ENCODE measurements at regions not wholly inside any gene's neighbourhood (a gene's known extent, or its start where the extent isn't known, plus 50 kb on each side); places are given as distances from the start of the nearest gene placed in this dataset.
A peak's percentile ranks its signal among the peaks of the same experiment; 100 is the strongest.
"Not testable (repeated sequence)": the region's sequence is repeated elsewhere in the genome, so short reads cannot be mapped to it uniquely, and the experiment has no call there.

DNA sequence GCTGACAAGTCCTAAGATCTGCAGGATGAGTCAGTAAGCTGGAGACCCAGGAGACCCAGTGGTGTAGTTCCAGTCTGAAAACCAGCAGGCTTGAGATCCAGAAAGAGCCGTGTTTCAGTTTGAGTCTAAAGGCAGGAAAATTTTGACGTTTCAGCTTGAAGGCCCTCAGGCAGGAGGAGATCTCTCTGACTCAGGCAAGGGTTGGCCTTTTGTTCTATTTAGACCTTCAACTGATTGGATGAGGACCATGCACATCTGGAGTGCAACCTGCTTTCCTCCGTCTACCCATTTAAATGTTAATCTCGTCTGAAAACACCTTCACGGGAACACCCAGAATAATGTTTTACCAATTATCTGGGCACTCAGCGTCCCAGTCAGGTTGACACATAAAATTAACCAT lies 69.5 kb downstream of the NPIPA7 start:
- not testable (repeated sequence) for H3K27ac ChIP-seq; DNase-seq (ENCODE audit: low read depth, low spot score)

DNA sequence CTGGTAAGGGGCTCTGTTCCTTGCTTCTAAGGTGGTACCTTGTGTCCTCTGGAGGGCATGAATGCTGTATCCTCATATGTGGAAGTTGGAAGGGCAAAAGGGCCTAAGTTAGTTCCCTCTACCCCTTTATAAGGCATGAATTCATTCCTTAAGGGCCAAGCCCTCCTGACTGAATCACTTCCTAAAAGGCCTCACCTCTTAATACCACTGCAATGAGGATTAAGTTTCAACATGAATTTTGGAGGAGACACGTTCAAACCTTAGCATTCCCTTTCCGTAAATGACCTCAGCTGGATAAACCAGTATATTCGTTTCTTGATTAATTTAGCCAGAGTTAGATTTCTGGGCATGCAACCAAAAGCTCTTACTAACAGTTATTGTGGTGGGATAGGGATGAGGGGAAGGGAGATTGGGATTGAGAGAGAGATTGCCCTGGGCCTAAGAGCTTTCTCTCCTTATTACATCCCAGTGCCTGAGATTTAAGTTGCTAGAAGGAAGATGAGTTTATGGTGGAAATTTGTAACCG lies 70.8 kb downstream of the NPIPA7 start:
- H3K27ac ChIP-seq = peak overlapping the region; percentile 37
- DNase-seq (ENCODE audit: low read depth, low spot score) = peak; percentile 46

DNA sequence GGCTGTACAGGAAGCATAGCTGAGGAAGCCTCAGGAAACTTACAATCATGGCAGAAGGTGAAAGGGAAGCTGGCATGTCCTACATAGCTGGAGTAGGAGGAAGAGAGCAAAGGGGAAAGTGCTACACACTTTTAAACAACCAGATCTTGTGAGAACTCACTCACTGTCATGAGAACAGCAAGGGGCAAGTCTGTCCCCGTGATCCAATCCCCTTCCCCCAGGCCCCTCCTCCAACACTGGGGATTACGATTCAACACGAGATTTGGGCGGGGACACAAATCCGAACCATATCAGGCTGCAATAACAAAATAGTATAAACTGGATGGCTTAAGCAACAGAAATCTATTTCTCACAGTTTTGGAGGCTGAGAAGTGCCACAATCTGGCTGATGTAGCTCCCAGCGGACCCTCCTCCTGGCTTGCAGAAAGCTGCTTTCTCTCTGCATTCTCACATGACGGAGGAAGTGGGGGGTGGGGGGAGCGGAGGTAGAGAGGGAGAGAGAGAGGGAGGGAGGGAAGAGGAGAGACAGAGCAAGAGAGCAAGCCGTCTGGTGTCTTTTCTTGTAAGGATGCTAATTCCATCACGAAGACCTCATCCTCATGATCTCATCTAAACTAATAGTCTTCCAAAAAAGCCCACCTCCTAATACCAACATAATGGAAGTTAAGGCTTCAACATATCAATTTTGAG lies 72.9 kb downstream of the NPIPA7 start:
- H3K27ac ChIP-seq; DNase-seq (ENCODE audit: low read depth, low spot score): not testable (repeated sequence)

DNA sequence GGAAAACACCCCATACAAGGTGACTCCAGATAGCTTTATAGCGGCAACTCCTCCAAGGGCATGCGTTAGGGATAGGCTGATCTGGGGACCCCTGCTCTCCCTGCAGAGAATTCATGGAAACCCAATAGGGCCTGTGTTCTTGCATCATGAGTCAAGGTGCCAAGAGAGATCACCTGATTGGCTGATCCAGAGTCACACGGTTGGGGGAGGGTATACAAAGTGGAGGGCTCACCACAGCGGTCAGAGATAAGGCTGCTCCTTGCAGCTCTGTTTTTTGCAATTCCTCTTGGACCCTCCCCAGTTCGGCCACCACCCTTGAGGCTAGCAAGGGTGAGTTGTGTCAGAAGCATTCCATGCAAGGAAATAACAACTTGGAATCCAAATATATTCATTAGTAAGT lies 79.6 kb downstream of the NPIPA7 start:
- DNase-seq (ENCODE audit: low read depth, low spot score); H3K27ac ChIP-seq: not testable (repeated sequence)

DNA sequence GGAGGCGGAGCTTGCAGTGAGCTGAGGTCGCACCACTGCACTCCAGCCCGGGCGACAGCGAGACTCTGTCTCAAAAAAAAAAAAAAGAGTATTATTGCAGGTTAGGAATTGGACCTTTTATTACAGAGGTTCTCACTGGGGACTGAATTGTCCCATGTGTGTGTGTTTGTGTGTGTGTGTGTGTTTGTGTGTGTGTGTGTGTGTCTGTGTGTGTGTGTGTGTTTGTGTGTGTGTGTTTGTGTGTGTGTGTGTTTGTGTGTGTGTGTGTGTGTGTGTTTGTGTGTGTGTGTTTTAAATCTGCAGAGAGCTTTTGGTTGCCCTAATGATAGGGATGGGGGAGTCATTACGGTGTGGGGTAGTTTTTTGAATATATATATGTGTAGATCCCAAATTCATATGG lies 84.9 kb downstream of the NPIPA7 start:
- not testable (repeated sequence) for H3K27ac ChIP-seq; DNase-seq (ENCODE audit: low read depth, low spot score)

DNA sequence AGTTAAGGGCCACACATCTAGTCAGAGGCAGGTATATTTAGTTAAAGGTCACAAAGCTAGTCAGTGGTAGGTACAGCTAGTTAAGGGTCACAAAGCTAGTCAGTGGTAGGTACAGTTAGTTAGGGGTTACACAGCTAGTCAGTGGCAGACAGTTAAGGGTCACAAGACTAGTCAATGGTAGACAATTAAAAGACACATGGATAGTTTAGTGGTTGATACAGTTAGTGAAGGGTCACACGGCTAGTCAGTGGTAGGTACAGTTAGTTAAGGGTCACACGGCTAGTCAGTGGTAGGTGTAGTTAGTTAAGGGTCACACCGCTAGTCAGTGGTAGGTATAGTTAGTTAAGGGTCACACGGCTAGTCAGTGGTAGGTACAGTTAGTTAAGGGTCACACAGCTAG lies 110.0 kb downstream of the NPIPA7 start:
- H3K27ac ChIP-seq; DNase-seq (ENCODE audit: low read depth, low spot score): not testable (repeated sequence)

DNA sequence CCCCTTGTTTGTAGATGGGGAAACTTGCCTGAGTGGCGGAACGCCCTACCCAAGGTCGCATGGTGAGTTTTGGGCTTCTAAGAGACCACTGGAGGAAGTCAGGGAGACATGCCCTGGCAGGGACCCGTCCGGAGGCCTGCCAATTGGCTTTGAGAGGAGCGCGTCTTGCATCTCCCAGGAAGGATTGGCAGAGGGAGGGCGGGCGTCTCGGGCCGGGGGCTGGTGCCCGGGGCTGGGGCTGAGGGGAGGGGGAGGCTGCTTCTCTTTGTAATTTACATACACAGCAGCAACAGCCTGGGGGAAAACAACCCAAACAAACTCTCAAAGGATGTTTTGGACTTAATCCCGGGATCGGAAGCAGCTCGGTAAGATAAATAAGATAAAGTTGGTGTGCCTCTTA lies 110.5 kb downstream of the NPIPA7 start:
- H3K27ac ChIP-seq; DNase-seq (ENCODE audit: low read depth, low spot score): not testable (repeated sequence)

DNA sequence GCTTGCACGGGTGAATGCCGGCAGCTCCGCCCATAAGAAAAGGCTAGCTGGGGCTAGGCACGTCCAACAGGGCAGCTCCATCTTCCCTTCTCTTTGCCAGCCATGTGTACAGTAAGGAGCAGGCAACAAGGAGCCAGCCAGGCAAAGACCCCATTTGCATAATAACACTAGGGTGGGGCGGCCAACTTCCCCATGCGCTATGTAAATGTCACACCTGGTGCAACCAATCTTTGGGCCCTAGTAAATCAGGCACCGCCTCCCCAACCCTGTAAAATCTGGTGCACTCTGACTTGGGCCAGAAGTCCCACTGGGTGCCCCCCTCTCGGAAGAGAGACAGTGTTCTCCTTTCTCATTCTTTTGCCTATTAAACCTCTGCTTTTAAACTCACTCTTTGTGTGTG lies 115.2 kb downstream of the NPIPA7 start:
- not testable (repeated sequence) for DNase-seq (ENCODE audit: low read depth, low spot score); H3K27ac ChIP-seq

DNA sequence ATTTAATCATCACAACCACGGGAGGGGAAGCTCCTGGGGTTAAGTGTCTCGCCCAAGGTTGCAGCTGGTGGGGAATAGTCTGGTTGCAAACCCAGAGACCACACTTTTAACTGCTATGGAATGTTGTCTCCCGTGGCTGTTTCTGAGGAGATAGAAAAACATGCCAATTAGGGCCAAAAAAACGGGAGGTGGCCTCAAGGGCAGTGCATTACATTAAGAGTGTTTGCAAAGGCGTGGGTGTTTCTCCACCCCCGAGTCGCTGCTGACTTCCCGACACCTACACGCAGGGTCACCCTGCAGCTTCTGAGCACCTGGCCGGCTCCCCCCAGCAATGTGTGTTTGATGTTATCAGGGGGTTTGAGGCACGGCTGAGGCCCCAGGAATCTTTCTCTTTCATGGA lies 116.1 kb downstream of the NPIPA7 start:
- H3K27ac ChIP-seq; DNase-seq (ENCODE audit: low read depth, low spot score): not testable (repeated sequence)

DNA sequence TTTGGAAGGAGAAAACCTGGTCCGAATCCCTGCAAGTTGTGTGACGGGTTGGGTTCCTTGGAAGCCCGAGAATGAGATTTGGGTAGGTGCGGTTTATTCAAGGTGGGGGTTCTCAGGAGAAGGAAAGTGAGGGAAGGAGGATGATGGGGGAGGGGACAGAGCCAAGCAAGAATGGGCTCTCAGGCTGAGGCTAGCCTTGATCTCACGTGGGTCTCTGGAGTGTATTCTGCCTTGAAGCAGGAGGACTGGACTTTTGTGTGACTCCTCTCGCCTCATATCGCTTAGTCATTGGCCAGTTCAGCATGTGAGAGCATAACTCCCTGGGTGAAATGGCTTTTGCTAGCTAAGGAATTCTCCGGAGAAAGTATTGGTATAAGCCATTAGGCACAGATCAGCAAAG lies 120.9 kb downstream of the NPIPA7 start:
- H3K27ac ChIP-seq; DNase-seq (ENCODE audit: low read depth, low spot score): not testable (repeated sequence)

DNA sequence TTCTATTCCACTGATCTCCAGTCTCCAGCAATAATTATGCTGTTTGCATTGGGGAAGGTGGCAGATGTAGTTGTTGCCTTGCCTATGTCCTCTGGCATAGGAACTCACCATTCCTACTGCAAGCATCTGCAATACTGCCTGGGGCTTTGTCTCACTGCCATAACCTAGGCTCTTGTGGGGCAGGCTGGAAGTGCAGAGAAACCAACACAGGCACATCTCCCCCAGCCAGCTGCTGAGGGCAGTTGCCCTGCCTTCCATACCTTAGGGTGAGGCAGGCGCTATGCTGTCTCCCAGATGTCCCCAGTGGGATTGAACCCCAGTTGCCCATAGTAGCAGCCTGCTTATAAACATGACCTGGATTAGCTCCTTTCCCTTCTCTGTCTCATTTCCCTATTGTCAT lies 128.1 kb downstream of the NPIPA7 start:
- not testable (repeated sequence) for DNase-seq (ENCODE audit: low read depth, low spot score); H3K27ac ChIP-seq

DNA sequence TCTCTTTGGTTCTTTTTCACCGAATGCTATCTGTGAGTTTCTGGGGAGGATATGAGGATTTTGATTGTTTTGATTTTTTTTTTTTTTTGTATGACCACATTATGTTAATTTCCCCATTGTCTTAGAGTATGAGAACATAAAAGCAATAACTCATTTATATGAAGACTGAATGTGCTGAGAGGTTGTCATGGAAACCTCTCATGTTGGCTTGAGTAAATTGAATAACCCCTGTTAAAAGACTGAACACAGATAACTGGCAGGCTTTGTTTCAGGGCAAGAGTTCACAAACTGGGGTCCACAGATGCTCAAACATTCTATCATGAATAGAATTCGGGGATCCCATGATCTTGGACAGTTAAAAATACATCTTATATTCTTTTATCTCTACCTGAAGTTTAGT lies 129.4 kb downstream of the NPIPA7 start:
- not testable (repeated sequence) for H3K27ac ChIP-seq; DNase-seq (ENCODE audit: low read depth, low spot score)

DNA sequence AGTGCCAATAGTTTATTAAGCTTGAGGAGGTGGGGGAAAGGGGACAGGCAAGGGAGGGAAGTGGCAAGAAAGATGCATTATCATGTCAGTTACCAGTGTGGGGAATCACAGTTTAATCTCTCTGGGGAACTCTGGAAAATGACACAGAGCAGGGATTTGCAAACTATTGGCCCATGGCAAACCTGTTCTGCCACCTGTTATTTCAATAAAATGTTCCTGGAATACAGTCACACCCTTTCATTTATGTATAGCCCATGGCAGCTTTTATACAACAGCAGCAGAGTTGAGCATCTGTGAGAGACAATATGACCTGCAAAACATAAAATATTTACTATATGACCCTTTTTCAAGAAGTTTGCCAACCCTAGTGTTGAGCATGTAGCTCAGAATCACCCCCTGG lies 140.5 kb downstream of the NPIPA7 start:
- not testable (repeated sequence) for DNase-seq (ENCODE audit: low read depth, low spot score); H3K27ac ChIP-seq

DNA sequence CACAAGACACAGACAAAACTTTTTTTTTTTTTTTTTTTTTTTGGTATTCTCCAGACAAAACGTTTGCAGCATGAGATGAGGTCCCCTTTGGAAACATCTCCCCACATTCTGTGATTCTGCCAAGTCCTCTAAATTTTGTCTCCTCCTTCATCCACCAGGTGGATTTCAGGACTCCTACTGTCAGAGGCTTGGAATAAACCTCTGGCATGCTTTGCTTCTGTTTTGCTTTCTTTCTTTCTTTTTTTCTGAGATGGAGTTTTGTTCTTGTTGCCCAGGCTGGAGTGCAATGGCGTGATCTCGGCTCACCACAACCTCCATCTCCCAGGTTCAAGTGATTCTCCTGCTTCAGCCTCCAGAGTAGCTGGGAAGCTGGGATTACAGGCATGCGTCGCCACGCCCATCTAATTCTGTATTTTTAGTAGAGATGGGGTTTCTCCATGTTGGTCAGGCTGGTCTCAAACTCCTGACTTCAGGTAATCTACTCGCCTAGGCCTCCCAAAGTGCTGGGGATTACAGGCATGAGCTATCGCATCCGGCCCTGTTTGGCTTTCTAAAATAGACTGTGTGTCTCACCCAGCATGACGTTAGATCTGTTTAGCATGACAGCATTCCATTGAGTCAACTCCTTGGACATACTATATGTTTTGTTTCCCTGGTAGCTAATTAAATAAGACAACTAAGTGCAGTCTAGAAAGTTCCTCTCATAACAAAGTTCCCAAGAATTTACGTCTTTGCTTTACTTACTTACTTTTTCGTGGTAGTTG lies 142.5 kb downstream of the NPIPA7 start:
- not testable (repeated sequence) for DNase-seq (ENCODE audit: low read depth, low spot score)

DNA sequence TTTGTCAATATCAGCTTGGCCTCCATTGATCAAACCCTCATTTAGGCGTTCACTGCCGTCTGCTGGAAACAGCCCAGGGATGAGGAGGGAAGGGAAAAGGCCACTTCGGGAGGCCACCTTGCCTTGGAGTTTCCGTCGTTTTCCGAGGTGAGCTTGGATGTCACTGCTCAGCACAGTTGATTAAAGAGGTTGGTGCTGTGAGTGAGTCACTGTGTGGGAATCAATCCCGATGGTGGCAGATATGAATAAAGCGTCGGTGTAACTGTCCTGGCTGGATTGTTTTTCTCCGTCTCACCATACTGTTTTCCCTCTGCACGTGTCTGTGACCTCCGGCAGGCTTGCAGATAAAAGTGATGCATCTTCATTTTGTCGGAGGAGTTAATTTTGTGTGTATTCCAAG lies 148.1 kb downstream of the NPIPA7 start:
- not testable (repeated sequence) for H3K27ac ChIP-seq; DNase-seq (ENCODE audit: low read depth, low spot score)

More for the DNA sequence above, 142.5 kb downstream of the NPIPA7 start:
- not testable (repeated sequence) for H3K27ac ChIP-seq

DNA sequence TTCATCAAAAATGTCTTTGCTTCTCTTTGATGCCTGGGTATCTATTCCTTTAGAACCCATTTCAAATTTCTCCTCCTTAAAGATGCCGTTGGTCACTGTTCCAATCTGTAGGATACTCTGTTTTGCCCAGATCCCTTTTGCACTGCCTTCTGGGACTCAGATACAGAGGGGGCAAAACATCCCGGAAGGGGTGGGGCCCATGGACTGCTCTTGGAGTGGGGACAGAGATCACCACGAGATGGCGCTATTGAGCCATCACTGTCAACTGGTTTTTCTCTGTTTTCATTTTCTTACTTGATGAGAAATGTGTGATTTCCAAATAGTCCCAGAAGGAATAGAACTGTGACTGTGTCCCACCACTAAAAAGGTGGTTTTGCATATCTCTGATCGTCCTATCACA lies 151.8 kb downstream of the NPIPA7 start:
- not testable (repeated sequence) for H3K27ac ChIP-seq; DNase-seq (ENCODE audit: low read depth, low spot score)

DNA sequence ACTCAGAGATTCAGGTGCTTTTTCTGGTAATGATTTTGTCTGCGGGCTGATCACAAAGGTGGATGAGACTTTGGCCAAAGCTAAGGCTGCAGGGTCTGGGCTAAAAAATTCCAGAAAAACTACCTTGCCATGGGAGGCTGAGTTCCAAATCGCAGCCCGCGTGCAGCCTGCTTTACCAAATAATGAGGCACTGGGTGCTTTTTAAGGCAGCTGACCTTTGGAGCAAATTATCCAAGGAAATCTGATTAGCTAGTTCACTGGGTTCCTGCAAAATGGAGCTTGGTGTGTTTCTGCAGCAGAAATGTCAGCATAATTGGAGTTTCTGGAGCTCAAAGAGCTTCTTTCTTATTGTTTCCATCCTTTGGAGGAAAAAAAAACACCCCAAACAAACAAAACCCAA lies 156.6 kb downstream of the NPIPA7 start:
- not testable (repeated sequence) for DNase-seq (ENCODE audit: low read depth, low spot score); H3K27ac ChIP-seq

DNA sequence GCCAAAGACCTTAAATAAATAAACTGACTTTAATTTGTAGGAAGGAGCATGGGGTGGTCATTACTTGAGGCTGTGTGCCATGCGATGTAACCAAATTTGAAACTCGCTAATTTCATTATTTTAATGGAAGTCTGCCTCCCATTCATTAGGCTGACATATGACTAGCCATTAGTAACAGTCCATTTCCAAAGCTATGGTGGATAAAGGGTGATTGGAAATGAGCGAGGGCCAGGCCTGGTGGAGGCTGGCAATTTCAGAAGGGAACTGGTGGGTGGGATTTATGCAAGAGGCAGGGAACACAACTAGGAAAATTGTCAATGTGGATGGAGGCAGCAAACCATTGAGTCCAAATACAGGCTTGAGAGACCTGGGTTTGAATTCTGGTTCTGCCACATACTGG lies 157.2 kb downstream of the NPIPA7 start:
- H3K27ac ChIP-seq; DNase-seq (ENCODE audit: low read depth, low spot score): not testable (repeated sequence)

DNA sequence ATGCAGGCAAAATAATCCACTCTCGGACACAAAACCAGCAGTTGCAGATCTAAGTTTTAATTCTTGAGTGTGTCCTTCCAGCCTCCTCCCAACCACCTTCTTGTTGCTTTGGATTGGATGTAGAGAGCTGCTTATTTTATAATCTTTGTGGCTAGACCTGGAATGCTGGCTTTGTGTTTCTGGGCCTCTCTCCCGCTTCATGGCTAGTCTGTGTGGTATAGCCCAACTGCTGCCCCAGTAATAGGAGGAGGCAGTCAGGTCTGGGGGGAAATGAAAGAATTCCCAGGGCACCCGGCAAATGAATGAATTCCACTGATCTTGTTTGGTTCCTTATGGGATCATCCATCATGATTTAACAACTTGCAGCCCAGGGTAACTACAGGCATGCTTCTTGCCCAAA lies 170.8 kb downstream of the NPIPA7 start:
- H3K27ac ChIP-seq; DNase-seq (ENCODE audit: low read depth, low spot score): not testable (repeated sequence)

DNA sequence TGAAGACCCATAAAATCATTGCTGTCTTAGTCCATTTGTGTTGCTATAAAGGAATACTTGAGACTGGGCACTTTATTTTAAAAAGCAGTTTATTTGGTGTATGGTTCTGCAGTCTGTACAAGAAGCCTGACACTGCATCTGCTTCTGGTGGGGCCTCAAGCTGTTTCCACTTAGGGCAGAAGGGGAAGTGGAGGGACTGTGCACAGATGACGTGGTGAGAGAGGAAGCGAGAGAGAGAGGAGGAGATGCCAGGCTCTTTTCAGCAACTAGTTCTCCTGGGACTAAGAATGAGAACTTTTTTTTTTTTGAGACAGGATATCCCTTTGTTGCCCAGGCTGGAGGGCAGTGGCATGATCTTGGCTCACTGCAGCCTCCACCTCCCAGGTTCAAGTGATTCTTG lies 171.9 kb downstream of the NPIPA7 start:
- not testable (repeated sequence) for H3K27ac ChIP-seq

DNA sequence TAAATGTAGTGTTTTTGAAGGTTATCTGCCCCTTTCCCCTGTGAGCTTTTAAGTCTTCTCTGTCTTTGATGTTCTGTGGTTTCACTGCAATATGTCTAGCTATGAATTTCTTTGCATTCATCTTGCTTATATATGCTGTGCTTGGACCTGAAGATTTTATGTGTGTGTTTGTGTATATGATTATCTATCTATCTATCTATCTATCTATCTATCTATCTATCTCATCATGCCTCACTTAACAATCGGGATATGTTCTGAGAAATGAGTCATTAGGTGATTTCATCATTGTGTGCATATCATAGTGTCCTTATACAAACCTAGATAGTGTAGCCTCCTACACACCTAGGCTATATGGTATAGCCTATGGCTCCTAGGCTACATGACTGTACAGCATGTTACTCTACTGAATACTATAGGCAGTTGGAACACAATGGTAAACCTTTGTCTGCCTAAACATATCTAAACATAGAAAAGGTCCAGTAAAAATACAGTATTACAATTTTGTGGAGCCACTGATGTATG lies 173.9 kb downstream of the NPIPA7 start:
- not testable (repeated sequence) for H3K27ac ChIP-seq; DNase-seq (ENCODE audit: low read depth, low spot score)

More for the DNA sequence above, 171.9 kb downstream of the NPIPA7 start:
- not testable (repeated sequence) for DNase-seq (ENCODE audit: low read depth, low spot score)

All from epithelial cell of prostate (primary cell).